Skeletal muscle tissue (tissue), 3 donors: ENCODE measurements at regions not wholly inside any gene's neighbourhood (a gene's known extent, or its start where the extent isn't known, plus 50 kb on each side); places are given as distances from the start of the nearest gene placed in this dataset.

Experiments
- H3K27ac ChIP-seq: one replicate; pipeline ENCODE4 v1.7.0; 2013; ENCODE audit warnings: mild to moderate bottlenecking, low read depth, low read length, inconsistent platforms
- H3K27me3 ChIP-seq, 3 donors: one replicate each; pipeline ENCODE4 v1.7.0; 2013; ENCODE audit warnings: low read length in 3 of 3; ENCODE audit not compliant: control insufficient read depth in 3 of 3, insufficient read depth in 3 of 3
- H3K36me3 ChIP-seq, 3 donors: one replicate each; pipeline ENCODE4 v1.7.0; 2013; ENCODE audit warnings: low read length in 3 of 3; ENCODE audit not compliant: control insufficient read depth in 3 of 3, insufficient read depth in 3 of 3
- H3K4me1 ChIP-seq, 3 donors: one replicate each; pipeline ENCODE4 v1.7.0; 2013; ENCODE audit warnings: low read length in 3 of 3, mild to moderate bottlenecking in 3 of 3; ENCODE audit not compliant: control insufficient read depth in 3 of 3, insufficient read depth in 3 of 3
- H3K4me3 ChIP-seq, 3 donors: one replicate each; pipeline ENCODE4 v1.7.0; 2013; ENCODE audit warnings: low read length in 3 of 3
- H3K9ac ChIP-seq, 3 donors: one replicate each; pipeline ENCODE4 v1.7.0; 2013; ENCODE audit warnings: low read length in 3 of 3, mild to moderate bottlenecking in 3 of 3, moderate library complexity in 2 of 3, low read depth in 1 of 3
- H3K9me3 ChIP-seq, 3 donors: one replicate each; pipeline ENCODE4 v1.7.0; 2013; ENCODE audit warnings: low read length in 3 of 3; ENCODE audit not compliant: control insufficient read depth in 3 of 3
- donor health status: Osteomylitis.

DNA sequence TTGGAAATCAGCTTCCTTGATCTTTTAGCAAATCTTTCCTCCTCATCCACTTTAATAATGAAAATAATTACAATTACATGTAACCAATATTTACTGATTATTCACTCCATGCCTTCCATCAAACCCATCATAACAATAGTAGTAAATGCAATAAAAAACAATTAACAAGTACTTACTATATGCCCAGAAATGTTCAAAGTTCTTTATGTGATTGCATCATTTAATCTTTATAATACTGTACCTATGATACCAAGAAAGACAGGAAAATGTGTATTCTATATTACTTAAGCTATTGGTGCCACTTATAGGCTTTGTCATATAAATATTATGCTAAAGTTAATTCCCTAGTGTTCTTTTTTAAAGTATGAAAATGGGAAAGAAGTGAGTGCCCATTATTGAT, 210.2 kb upstream of the PKDCC start:
- Histone ChIP-seq H3K9ac (no peak overlapping the region), H3K4me3 (no peak overlapping the region), H3K27ac (no peak overlapping the region), H3K27me3 (no peaks in the 10 kb centered on the region), H3K4me1 (peaks cover 7 to 18% (median 9%) of the 10 kb centered on the region in 3 donors), H3K36me3 (no peaks in the 10 kb centered on the region), H3K9me3 (no peaks in the 10 kb centered on the region)

DNA sequence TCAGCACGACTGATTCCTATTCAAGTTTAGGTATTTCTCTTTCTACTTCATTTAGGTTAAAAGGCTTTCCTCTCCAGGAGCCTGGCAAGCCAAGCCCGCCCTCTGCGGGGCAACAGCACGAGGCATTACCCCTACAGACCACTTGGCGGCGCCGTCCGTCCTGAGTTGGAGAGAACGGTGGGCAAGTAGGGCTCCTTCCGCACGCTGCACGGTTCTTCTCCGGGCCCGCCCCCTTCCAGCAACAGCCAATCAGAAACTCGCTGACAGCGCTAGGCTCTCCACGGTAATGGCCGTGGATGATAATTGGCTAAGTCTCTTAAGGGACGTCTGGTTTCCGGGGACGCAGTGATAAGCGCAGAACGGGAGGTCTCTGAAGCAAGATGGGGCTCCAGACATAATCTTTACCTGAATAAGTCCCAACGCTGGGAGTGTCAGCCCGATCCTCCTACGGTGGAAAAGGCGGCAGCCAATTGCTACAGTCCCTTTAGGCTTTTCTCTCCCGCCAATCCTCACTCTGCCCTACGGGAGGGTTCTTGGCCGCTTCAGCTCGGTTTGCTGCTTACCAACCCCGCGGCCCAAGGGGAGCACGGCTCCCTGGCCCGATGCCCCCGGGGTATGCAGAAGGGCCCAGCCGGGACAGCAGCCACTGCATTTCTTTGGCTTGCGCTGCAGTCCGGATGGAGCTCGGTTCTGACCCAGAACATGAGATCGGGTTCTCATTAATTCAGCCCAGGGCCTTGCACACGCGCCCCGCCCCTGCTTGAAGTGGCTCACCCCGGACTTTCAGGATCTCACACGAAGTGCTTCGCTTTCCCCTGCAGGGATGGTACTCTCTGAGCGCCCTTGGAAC, 206.9 kb upstream of the PKDCC start:
- Histone ChIP-seq H3K27ac (peak overlapping the region; percentile 76), H3K27me3 (no peaks in the 10 kb centered on the region), H3K9ac (peak overlapping the region; percentile 85 to 90 (median 90)), H3K36me3 (no peaks in the 10 kb centered on the region), H3K4me1 (peaks cover 7 to 18% (median 9%) of the 10 kb centered on the region in 3 donors), H3K4me3 (peak overlapping the region; percentile 84 to 90 (median 90)), H3K9me3 (no peaks in the 10 kb centered on the region)

DNA sequence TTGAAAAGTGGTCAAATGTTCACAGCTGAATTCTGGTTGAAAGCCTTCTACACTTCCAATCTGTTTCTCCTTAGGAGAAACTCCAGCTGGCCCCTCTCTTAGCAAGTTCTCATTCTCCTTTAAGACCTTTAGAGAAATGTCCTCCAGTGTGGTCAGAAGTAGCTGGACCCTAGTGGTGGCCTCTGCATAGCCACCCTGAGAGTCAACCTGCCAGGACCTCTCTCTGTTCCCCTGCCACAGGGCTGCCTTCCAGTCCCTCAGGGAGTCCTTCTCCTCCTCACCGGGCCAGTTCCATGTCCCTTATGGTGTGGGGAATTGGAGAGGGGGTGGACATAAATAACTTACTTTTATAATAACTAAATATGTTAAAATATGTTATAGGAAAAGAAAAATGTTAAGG, 200.9 kb upstream of the PKDCC start:
- Histone ChIP-seq H3K4me3 (no peak overlapping the region), H3K9ac (no peak overlapping the region), H3K4me1 (peaks cover 5 to 19% (median 18%) of the 10 kb centered on the region in 3 donors), H3K36me3 (no peaks in the 10 kb centered on the region), H3K27me3 (no peaks in the 10 kb centered on the region), H3K9me3 (no peaks in the 10 kb centered on the region), H3K27ac (no peak overlapping the region)

DNA sequence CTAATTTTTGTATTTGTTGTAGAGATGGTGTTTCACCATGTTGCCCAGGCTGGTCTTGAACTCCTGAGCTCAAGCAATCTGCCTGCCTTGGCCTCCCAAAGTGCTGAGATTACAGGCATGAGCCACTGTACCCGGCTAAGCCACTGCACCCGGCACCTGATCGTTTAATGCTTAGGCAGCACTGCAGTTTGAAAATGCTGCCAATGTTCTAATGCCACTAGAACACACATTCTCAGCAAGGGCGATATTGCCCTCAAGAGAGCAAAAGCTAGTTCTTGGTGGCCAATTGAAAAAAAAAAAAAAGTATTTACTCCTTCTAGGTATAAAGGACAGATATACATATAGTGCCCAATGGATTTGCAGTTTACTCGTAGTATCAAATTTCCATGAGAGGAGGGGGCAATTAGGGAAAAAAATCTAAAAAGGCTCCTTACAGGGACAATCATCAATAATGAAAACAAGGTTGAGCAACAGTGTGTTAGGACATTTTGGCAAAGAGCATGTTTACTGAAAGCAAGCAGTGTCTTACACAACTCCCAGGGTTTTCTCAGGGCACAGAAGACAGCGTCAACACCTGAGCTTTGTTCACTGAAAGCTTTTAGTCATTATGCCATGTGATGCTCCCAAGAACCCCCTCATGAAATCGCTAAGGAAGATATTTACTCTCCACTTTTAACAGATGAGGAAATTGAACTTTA, 199.9 kb upstream of the PKDCC start:
- Histone ChIP-seq H3K27me3 (no peaks in the 10 kb centered on the region), H3K27ac (peak overlapping the region; percentile 79), H3K9ac (no peak overlapping the region), H3K9me3 (no peaks in the 10 kb centered on the region), H3K4me3 (no peak overlapping the region), H3K36me3 (no peaks in the 10 kb centered on the region), H3K4me1 (peaks cover 5 to 19% (median 15%) of the 10 kb centered on the region in 3 donors)

DNA sequence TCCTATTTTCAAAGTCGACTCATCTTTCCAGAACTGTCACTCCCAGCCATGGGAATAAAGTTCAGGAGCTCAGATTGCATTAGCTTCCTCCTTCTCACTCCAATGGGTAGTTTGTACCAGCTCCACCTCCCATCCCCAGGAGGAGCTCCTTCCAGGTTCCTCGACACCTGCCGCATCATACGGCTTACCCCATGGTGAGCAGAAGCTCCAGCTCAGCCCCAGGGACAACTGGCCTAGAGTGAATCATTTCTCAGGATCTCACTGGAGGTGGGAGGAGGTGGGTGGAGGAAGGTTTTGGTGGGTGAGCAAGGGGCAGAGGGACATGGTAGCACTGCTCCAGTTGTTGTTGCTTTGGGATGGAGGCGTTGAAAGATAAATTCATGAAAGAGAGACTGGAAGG, 196.3 kb upstream of the PKDCC start:
- Histone ChIP-seq H3K4me1 (peaks cover 5 to 19% (median 15%) of the 10 kb centered on the region in 3 donors), H3K27ac (peak overlapping the region; percentile 70), H3K4me3 (peak overlapping the region in 2 of 3 donors; percentile 29 to 42)

DNA sequence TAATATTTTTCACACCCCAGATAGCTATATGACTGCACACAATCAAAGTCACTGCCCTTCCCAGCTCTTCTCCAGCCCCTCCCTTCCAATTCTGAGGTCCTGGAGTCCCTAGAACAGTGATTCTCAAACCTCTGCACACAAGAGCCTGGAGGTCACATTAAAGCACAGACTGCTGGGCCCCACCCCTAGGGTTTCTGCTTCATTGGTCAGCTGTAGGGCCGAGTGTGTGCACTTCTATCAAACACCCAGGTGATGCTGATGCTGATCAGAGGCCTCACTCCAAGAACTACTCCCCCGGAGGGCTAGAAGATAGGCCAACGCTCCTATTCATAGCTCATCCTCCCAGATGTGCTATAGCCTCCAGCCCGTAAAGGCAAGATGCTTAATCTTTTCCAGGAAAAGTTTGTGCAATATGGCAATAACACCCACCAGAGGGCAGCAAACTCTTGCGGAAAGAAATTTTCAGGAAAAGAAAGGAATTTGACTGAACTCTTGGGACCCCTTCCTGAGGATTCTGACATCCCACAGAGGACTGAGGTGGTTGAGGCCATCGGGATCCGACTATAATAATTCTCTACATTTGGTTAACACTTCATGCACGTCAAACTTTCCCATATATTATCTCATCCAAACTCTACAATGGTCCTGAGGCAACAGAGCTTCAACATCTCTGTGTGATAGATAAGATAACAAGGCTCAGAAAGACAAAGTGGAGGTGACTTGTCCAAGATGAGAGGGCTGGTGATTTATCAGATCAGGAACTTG, 194.2 kb upstream of the PKDCC start:
- peaks cover 5 to 16% (median 11%) of the 10 kb centered on the region in 3 donors for H3K4me1 ChIP-seq
- no peak overlapping the region for H3K4me3 ChIP-seq
- no peaks in the 10 kb centered on the region for H3K36me3 ChIP-seq
- H3K9ac ChIP-seq, result no peak overlapping the region
- H3K27ac ChIP-seq, result no peak overlapping the region
- no peaks in the 10 kb centered on the region for H3K9me3 ChIP-seq
- no peaks in the 10 kb centered on the region for H3K27me3 ChIP-seq

More for the DNA sequence above, 196.3 kb upstream of the PKDCC start:
- H3K27me3 ChIP-seq, result no peaks in the 10 kb centered on the region
- H3K9me3 ChIP-seq, result no peaks in the 10 kb centered on the region
- H3K36me3 ChIP-seq, result no peaks in the 10 kb centered on the region
- peak overlapping the region in 2 of 3 donors; percentile 51 to 52 for H3K9ac ChIP-seq

DNA sequence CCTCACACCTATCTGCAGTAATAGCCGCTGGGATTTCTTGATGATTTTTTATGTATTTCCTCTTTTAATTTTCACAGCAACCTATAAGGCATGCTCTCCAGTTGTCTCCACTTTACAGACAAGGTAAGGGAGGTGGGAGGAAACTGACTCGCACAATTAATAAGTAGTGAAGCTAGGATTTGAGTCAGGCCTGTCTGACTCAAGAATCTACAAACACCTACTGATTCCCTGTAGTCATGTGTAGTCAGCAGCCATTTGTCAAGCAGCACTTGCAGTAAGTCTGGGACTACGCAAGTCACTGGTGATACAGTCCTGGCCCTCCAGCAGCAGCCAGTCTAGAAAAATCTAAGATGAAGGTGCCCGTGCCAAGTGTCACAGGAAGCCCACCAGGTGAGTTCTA, 193.6 kb upstream of the PKDCC start:
- Histone ChIP-seq H3K4me3 (no peak overlapping the region), H3K36me3 (no peaks in the 10 kb centered on the region), H3K9ac (no peak overlapping the region), H3K27ac (no peak overlapping the region), H3K9me3 (no peaks in the 10 kb centered on the region), H3K27me3 (no peaks in the 10 kb centered on the region), H3K4me1 (peaks cover 5 to 16% (median 11%) of the 10 kb centered on the region in 3 donors)

DNA sequence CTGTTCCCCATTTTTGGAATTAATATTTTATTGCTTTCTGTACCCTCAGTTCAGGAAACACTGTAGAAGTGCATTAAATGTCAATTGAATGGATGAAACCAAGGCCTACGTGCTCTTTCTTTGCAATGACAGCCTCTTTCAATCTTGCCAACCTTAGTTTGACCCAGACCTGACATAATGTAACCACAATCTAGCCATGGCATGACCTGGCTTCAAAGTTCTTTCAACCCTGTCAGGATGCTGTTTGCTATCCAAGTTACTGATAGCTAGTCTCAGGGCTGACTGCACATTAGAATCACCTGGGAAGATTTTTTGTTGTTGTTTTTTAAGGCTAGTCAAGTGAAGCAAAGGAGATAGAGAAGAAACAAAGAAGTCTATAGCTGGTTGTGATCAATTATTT, 190.9 kb upstream of the PKDCC start:
- H3K9ac ChIP-seq, result no peak overlapping the region
- H3K4me3 ChIP-seq, result no peak overlapping the region
- no peak overlapping the region for H3K27ac ChIP-seq

DNA sequence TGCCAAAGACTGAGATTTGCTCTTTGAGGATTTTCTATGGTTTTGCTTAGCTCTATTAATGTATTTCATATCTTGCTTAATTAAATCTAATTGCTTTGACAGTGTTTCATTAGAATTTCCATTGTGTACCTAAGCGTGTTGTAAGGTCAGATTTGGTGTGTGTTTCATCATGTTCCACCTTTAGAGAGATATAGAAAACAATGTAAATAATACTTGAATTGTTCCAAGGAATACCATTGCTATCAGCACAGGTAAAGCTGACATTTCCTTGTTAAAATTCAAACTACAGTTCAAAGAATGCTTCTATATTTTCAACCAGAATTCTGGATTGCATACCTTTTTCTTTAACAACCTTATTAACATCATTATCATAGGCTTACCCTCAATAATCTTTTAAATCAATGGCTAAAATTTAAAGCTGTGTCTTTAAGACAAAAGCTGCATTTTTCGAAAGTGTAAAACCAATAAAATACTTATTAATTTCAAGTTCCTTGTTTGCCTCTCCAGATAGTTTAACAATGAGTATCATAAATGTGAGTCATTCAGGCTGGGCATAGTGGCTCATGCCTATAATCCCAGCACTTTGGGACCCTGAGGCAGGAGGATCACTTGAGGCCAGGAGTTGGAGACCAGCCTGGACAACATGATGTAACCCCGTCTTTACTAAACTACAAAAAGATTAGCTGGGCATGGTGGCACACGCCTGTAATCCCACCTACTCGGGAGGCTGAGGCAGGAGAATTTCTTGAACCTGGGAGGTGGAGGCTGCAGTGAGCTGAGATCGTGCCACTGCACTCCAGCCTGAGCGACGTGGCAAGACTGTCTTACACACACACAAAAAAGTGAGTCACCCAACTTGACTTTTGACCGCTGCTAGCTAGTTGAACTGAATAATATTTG, 188.0 kb upstream of the PKDCC start:
- H3K4me1 ChIP-seq, result peaks cover 0 to 4% (median 0%) of the 10 kb centered on the region in 3 donors
- no peak overlapping the region for H3K9ac ChIP-seq
- no peaks in the 10 kb centered on the region for H3K27me3 ChIP-seq
- H3K36me3 ChIP-seq, result no peaks in the 10 kb centered on the region
- H3K9me3 ChIP-seq, result no peaks in the 10 kb centered on the region
- no peak overlapping the region for H3K4me3 ChIP-seq
- H3K27ac ChIP-seq, result no peak overlapping the region

More for the DNA sequence above, 190.9 kb upstream of the PKDCC start:
- Histone ChIP-seq H3K9me3 (no peaks in the 10 kb centered on the region), H3K27me3 (no peaks in the 10 kb centered on the region), H3K36me3 (no peaks in the 10 kb centered on the region), H3K4me1 (peaks cover 0 to 1% (median under 1%) of the 10 kb centered on the region in 3 donors)
